ENCODE measurements at regions not wholly inside any gene's neighbourhood (a gene's known extent, or its start where the extent isn't known, plus 50 kb on each side); places are given as distances from the start of the nearest gene placed in this dataset.

DNA sequence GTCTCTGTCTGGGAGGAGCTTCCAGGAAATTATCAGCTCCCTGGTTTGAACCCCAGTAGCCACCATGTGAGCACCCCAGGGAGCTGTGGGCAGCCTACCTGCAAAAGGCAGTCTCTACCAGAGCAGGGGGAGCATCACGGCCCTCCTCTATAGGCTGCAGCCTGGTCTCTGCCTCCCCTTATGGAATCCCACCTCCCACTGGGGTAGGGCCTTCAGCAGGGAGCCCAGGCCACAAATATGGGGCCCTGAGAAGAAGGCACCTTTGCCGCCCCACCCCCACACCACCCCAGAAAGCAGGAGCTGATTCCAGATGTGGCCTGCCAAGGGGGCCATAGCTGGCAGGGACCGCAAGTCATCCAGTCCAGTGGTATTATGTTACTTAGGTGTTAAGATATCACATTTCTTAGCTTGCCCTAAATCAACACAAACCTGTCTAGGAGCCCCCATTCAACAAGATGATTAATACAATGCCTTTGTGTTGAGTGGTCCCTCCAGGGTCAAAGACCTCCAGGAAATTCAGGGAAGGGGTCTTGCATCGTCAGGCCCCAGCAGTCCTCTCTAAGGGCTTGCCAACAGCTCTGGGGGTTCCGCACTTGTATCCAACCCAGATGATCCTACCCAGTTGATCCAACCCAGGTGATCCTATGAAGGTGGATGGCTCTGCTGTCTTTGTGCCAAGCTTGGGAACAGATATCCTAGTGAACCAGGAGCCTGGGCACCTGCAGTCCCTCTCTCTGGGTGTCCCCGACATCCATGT is 114.9 kb downstream of the OAT start:
- H3K36me3 ChIP-seq (ENCODE audit: control insufficient read depth, low read length), result no peaks in the 10 kb centered on the region
- no peaks in the 10 kb centered on the region for H3F3A ChIP-seq (ENCODE audit: control insufficient read depth, insufficient read depth)

GRCh38 chr10:124302951-124303505 is 115.7 kb downstream of the OAT start:
- H3K4me3 ChIP-seq (ENCODE audit: low read length), result no peak overlapping the region
- no peaks in the 10 kb centered on the region for H3K9me2 ChIP-seq (replicated peaks; ENCODE audit: control insufficient read depth, low read length)
- H3K79me2 ChIP-seq (ENCODE audit: control insufficient read depth, low read length), result no peaks in the 10 kb centered on the region
- TF ChIP-seq, protein P1, sequence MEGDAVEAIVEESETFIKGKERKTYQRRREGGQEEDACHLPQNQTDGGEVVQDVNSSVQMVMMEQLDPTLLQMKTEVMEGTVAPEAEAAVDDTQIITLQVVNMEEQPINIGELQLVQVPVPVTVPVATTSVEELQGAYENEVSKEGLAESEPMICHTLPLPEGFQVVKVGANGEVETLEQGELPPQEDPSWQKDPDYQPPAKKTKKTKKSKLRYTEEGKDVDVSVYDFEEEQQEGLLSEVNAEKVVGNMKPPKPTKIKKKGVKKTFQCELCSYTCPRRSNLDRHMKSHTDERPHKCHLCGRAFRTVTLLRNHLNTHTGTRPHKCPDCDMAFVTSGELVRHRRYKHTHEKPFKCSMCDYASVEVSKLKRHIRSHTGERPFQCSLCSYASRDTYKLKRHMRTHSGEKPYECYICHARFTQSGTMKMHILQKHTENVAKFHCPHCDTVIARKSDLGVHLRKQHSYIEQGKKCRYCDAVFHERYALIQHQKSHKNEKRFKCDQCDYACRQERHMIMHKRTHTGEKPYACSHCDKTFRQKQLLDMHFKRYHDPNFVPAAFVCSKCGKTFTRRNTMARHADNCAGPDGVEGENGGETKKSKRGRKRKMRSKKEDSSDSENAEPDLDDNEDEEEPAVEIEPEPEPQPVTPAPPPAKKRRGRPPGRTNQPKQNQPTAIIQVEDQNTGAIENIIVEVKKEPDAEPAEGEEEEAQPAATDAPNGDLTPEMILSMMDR (IDR thresholded peaks at IDR 0.05; ENCODE audit: low read depth, low read length, poor library complexity, severe bottlenecking), result no peak
- H3K27ac ChIP-seq (ENCODE audit: low read depth, low read length), result no peak overlapping the region
- no peaks in the 10 kb centered on the region for H3K27me3 ChIP-seq (ENCODE audit: control insufficient read depth, low read length)
- no peaks in the 10 kb centered on the region for H4K20me1 ChIP-seq (ENCODE audit: control insufficient read depth, insufficient read depth, low read depth, low read length)
- H3K4me1 ChIP-seq (ENCODE audit: control insufficient read depth, low read length), result no peaks in the 10 kb centered on the region
- H3F3A ChIP-seq (ENCODE audit: control insufficient read depth, insufficient read depth), result no peaks in the 10 kb centered on the region
- peaks cover 15% of the 10 kb centered on the region for H3K9me3 ChIP-seq (ENCODE audit: control insufficient read depth, insufficient read depth, low read length)
- H3K4me2 ChIP-seq (ENCODE audit: low read length), result no peak overlapping the region
- no peaks in the 10 kb centered on the region for H3K36me3 ChIP-seq (ENCODE audit: control insufficient read depth, low read length)

More for the DNA sequence above, 114.9 kb downstream of the OAT start:
- peaks cover 15% of the 10 kb centered on the region for H3K9me3 ChIP-seq (ENCODE audit: control insufficient read depth, insufficient read depth, low read length)
- H3K27me3 ChIP-seq (ENCODE audit: control insufficient read depth, low read length), result no peaks in the 10 kb centered on the region
- TF ChIP-seq, protein P1 (IDR thresholded peaks at IDR 0.05; ENCODE audit: low read depth, low read length, poor library complexity, severe bottlenecking), result no peak
- TF ChIP-seq EZH2phosphoT487 (IDR thresholded peaks at IDR 0.05; ENCODE audit: borderline replicate concordance, low read length), result no peak
- H4K20me1 ChIP-seq (ENCODE audit: control insufficient read depth, insufficient read depth, low read depth, low read length), result no peaks in the 10 kb centered on the region
- H3K4me1 ChIP-seq (ENCODE audit: control insufficient read depth, low read length), result no peaks in the 10 kb centered on the region
- no peaks in the 10 kb centered on the region for H3K79me2 ChIP-seq (ENCODE audit: control insufficient read depth, low read length)
- H3K9me2 ChIP-seq (replicated peaks; ENCODE audit: control insufficient read depth, low read length), result no peaks in the 10 kb centered on the region
- no peak overlapping the region for H3K4me2 ChIP-seq (ENCODE audit: low read length)
- H3K4me3 ChIP-seq (ENCODE audit: low read length), result no peak overlapping the region
- H3K27ac ChIP-seq (ENCODE audit: low read depth, low read length), result no peak overlapping the region

GRCh38 chr10:124301736-124302135 is 117.0 kb downstream of the OAT start:
- no peaks in the 10 kb centered on the region for H4K20me1 ChIP-seq (ENCODE audit: control insufficient read depth, insufficient read depth, low read depth, low read length)
- H3K9me2 ChIP-seq (replicated peaks; ENCODE audit: control insufficient read depth, low read length), result no peaks in the 10 kb centered on the region
- no peak for TF ChIP-seq EZH2phosphoT487 (IDR thresholded peaks at IDR 0.05; ENCODE audit: borderline replicate concordance, low read length)
- TF ChIP-seq, protein P1 (IDR thresholded peaks at IDR 0.05; ENCODE audit: low read depth, low read length, poor library complexity, severe bottlenecking), result no peak
- H3F3A ChIP-seq (ENCODE audit: control insufficient read depth, insufficient read depth), result no peaks in the 10 kb centered on the region
- no peak overlapping the region for H3K4me2 ChIP-seq (ENCODE audit: low read length)
- no peaks in the 10 kb centered on the region for H3K79me2 ChIP-seq (ENCODE audit: control insufficient read depth, low read length)
- no peak overlapping the region for H3K27ac ChIP-seq (ENCODE audit: low read depth, low read length)
- no peaks in the 10 kb centered on the region for H3K36me3 ChIP-seq (ENCODE audit: control insufficient read depth, low read length)
- H3K27me3 ChIP-seq (ENCODE audit: control insufficient read depth, low read length), result no peaks in the 10 kb centered on the region
- no peaks in the 10 kb centered on the region for H3K4me1 ChIP-seq (ENCODE audit: control insufficient read depth, low read length)
- H3K9me3 ChIP-seq (ENCODE audit: control insufficient read depth, insufficient read depth, low read length), result peaks cover 15% of the 10 kb centered on the region
- H3K4me3 ChIP-seq (ENCODE audit: low read length), result no peak overlapping the region
